GM12874 (cell line): ENCODE measurements at regions not wholly inside any gene's neighbourhood (a gene's known extent, or its start where the extent isn't known, plus 50 kb on each side); places are given as distances from the start of the nearest gene placed in this dataset.

Experiments
- TF ChIP-seq, protein P1 (sequence below): IDR thresholded peaks from 2 replicates; pipeline ENCODE4 v1.5.1; 2011; ENCODE audit warnings: low read depth, mild to moderate bottlenecking, control low read depth, low read length, moderate library complexity; ENCODE audit not compliant: insufficient read depth

DNA sequence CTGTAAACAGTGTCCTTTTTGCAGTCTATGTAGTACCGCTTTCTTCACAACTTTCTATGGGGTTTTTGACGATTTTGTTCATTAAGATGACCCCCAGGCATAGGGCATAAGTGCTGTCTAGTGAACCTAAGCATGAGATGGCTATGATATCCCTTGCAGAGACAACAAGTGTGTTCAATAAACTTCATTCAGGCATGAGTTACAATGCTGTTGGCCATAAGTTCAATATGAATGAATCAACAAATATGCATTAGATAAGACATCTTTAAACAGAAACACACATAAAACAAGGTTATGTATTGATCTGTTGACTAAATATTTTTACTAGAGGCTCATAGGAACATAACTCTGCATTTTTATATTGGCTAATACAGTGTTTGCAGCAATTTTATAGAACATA is 1322.0 kb downstream of the ARAP2 start:
- TF ChIP-seq, protein P1, sequence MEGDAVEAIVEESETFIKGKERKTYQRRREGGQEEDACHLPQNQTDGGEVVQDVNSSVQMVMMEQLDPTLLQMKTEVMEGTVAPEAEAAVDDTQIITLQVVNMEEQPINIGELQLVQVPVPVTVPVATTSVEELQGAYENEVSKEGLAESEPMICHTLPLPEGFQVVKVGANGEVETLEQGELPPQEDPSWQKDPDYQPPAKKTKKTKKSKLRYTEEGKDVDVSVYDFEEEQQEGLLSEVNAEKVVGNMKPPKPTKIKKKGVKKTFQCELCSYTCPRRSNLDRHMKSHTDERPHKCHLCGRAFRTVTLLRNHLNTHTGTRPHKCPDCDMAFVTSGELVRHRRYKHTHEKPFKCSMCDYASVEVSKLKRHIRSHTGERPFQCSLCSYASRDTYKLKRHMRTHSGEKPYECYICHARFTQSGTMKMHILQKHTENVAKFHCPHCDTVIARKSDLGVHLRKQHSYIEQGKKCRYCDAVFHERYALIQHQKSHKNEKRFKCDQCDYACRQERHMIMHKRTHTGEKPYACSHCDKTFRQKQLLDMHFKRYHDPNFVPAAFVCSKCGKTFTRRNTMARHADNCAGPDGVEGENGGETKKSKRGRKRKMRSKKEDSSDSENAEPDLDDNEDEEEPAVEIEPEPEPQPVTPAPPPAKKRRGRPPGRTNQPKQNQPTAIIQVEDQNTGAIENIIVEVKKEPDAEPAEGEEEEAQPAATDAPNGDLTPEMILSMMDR = no peak

DNA sequence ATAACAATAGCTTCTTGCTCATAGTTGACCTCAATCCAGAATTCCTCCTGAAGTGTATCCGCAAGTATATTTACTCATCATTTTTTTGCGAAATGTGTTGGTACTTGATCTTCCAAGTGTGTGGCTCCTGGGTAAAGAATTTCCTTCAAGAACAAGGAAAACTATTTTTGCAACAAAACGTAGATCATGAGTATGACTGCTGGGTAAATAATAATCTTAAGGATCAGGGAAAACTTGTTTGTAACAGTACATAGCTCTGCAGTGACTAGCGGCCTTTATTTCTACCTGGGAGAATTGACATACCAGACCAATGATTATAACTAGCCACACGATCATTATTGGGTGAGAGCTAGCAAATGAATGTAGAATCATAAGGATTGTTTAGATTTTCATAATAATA is 1311.7 kb downstream of the ARAP2 start:
- TF ChIP-seq, protein P1 = no peak

DNA sequence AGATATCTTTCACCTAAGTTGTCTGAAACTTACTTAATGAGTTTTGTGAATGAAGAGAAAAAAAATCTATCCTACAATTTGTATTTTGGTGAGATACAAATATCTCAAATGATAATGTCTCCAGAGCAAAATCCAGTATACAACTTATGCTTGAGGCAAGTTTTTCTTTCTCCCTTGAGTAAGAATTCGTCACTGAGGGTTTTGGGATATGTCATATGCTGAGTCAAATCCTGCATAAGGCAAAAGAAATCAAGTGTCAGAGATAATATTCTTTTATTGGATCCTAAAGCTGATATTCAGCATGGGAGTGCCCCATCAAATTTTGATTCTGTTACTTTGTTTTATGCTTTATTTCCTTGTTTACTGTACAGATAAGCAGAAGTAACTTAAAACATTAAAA is 1308.6 kb downstream of the ARAP2 start:
- TF ChIP-seq, protein P1 = no peak

DNA sequence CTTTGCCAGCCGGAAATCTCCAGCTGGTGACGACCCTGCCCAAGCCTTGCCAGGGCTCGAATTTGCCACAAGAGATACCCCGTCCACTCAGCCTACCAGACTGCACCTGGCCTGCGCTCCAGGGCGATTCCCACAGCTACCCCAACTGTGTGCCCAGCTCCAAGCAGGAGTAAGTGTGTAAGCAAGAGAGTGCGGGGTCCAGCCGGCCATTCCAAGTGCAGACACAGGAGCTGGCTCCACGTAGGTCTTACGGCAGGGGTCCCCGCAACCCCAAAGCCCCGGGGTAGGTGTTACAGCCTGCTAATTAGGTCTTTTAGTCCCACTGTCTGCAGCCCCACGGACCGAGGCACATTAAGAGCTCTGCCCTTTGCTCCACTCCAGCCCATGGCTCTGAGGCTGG is 1305.2 kb downstream of the ARAP2 start:
- TF ChIP-seq, protein P1 = no peak

DNA sequence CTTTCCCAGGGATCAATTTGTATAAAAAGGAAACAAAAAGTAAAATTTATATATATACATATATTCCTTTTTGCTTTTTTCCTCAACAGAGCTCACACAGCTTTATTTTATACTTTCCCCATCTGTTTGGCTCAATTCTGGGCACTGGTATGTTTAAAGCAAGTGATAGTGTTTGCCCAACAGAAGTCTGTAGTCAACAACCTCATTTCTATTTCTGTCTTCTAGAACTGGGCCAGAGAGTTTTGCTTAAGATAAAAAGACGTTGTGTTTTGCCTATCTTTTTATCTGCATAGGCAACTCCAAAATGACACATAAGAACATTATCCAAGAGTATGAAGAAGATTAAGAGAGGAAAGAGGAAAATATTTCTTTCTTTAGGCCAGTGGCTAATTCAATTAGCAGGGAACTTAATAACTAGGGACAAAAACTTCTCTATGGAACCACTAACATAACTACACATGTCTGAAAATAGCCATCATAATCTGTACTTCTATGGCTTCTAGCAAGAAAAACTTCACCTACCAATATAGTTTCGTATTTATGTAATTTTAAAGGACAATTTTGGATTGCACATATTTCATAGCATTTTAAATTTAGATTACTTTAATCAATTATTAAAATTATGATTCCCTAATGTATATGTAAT is 1300.5 kb downstream of the ARAP2 start:
- TF ChIP-seq, protein P1 = no peak

DNA sequence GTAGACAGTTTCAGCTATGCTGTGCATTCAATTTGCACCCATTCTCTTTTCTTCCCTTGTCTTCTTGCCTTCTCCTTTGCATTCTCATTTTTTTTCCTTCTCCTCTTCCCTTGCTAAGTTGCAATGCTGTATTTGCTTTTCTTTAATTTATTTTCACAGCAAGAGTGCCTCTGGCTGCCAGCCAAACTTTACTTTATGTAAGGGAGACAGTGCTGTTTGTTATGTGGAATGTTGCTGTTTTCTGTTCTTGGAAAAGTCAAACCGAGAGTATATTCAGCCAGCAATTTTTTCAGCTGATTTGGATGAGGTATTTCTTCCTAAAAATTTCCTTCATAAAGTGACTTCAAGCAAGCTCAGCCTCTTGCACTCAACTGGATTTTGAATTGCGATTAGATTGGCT is 1293.4 kb downstream of the ARAP2 start:
- TF ChIP-seq, protein P1 = no peak

DNA sequence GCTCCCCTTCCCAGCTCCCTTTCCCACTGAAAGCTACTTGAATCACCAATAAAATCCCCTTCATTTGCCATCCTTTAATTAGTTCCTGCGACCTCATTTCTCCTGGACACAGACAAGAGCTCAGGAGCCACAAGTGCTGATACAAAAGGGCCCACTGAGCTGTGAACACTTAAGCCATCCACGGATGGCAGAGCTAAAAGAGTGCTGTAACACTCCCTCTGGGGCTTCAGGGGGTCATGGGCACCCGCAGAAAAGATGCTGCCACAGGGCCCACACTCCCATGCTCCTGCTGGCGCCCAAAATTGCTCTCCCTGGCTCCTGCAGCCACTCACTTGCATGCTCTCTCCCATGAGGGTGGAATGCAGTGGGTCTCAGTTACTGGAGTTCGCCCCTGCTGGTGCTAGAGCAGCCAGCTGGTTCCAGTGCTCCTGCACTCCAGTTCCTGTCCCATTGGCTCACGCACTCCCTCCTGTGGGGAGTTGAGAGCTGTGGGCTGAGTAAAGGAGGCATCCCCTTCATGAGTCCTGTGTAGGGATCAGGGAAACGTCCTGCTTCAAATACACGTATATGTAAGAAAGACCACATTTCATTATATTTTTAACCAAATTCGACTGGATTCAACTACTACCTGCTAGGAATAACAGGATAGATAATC is 1291.0 kb downstream of the ARAP2 start:
- TF ChIP-seq, protein P1 = no peak
